Pancreas (tissue), 10 donors: ENCODE measurements at regions not wholly inside any gene's neighbourhood (a gene's known extent, or its start where the extent isn't known, plus 50 kb on each side); places are given as distances from the start of the nearest gene placed in this dataset.

ENCODE experiments used
- ATAC-seq, 4 donors: fragments of 200-7000 bp; cut with Tn5 transposase; one replicate each; pipeline versions ENCODE4 v1.8.0 to v1.9.1; 2020; ENCODE audit warnings: mild to moderate bottlenecking in 4 of 4, moderate library complexity in 4 of 4
- DNase-seq, 6 donors: peaks; one replicate each; pipeline ENCODE4 v3.0.0-alpha.2; 2020
- FAIRE-seq: peaks from 2 replicates; lab custom pipeline; 2012; peaks lifted over from hg19 to GRCh38; lab: Jason Lieb, UNC
- H3K27ac ChIP-seq, 4 donors: fragments of 200-600 bp; sonication (generic); 1 replicate in 3 of 4; 2 replicates in 1 of 4; pipeline versions ENCODE4 v1.5.0 to v1.8.0; 2020
- H3K27me3 ChIP-seq, 4 donors: fragments of 200-600 bp; one replicate each; pipeline ENCODE4 v1.8.0; 2021
- H3K36me3 ChIP-seq, 3 donors: fragments of 200-600 bp; sonication (generic) in 1 of 3; one replicate each; pipeline versions ENCODE4 v1.5.0 to v1.8.0; 2020 to 2021
- H3K4me1 ChIP-seq, 3 donors: fragments of 200-600 bp; one replicate each; pipeline ENCODE4 v1.8.0; 2021
- H3K4me3 ChIP-seq, 4 donors: fragments of 200-600 bp; sonication (generic) in 2 of 4; one replicate each; pipeline versions ENCODE4 v1.5.0 to v1.8.0; 2020 to 2021
- H3K9me3 ChIP-seq, 4 donors: fragments of 200-600 bp; one replicate each; pipeline ENCODE4 v1.8.0; 2021
- CTCF ChIP-seq, 4 donors: fragments of 200-600 bp; sonication (generic) in 3 of 4; IDR thresholded peaks; one replicate each; pipeline versions ENCODE4 v1.5.0 to v1.8.0; 2021; ENCODE audit warnings: antibody characterized with exemption in 4 of 4
- WGBS, 2 donors: extraction: QIAGEN DNeasy Blood & Tissue Kit; methylation state at CpG; one replicate each; pipeline ENCODE4 v1.1.7; 2013; 5-methylcytosine and 5-hydroxymethylcytosine counted together
- intact Hi-C, 3 donors: fragments of 100-400 bp; cut with DNase I; formaldehyde crosslinking; loops; one replicate each; pipeline versions ENCODE4 v1.11.1 to v1.14.2; 2022
- donor health status: healthy with polysubstance abuse.
- donor health status: DM: no; HTN: no; CAD: no; lungs with moderate emphysema.
- donor health status: DM: no; HTN: no; CAD: no.
- donor health status: control.
- donor health status: control.
- donor health status: Bipolar disorder and iron deficiency.
- donor health status: DM: yes; HTN: yes; CAD: no.
- donor health status: DM: no; HTN: no; CAD: no.
- donor health status: DM: no; HTN: no; CAD: no.
- donor health status: DM: yes; HTN: yes; CAD: no.

GRCh38 chr11:116310226-116310625 lies 462.6 kb downstream of the BUD13 start:
- no peak for TF ChIP-seq CTCF (IDR thresholded peaks at IDR 0.05)
- intact Hi-C loops, result no loop called here

GRCh38 chr11:116309446-116309845 lies 463.3 kb downstream of the BUD13 start:
- TF ChIP-seq CTCF (IDR thresholded peaks at IDR 0.05), result no peak
- no peaks in the 10 kb centered on the region for H3K36me3 ChIP-seq
- FAIRE-seq (no peak), DNase-seq (no peak), ATAC-seq (no peak)
- WGBS, 2 donors, result 89 to 100% methylated on average over 1 of the region's 1 CpG
- intact Hi-C loops, result no loop called here
- no peaks in the 10 kb centered on the region for H3K27me3 ChIP-seq
- H3K4me1 ChIP-seq, result peaks cover 0 to 10% (median 0%) of the 10 kb centered on the region in 3 donors
- no peaks in the 10 kb centered on the region for H3K9me3 ChIP-seq
- no peak overlapping the region for H3K4me3 ChIP-seq
- no peak overlapping the region for H3K27ac ChIP-seq

More at GRCh38 chr11:116310226-116310625, 462.6 kb downstream of the BUD13 start:
- ATAC-seq, result no peak
- H3K27ac ChIP-seq, result no peak overlapping the region
- WGBS, 2 donors, result 76 to 82% methylated on average over 8 of the region's 8 CpGs
- no peaks in the 10 kb centered on the region for H3K27me3 ChIP-seq
- DNase-seq, result no peak
- H3K36me3 ChIP-seq, result no peaks in the 10 kb centered on the region
- H3K9me3 ChIP-seq, result no peaks in the 10 kb centered on the region
- no peak for FAIRE-seq
- H3K4me3 ChIP-seq, result no peak overlapping the region
- peaks cover 0 to 10% (median 0%) of the 10 kb centered on the region in 3 donors for H3K4me1 ChIP-seq

GRCh38 chr11:116302756-116303155 lies 470.0 kb downstream of the BUD13 start:
- Histone ChIP-seq H3K36me3 (no peaks in the 10 kb centered on the region), H3K9me3 (no peaks in the 10 kb centered on the region), H3K4me1 (no peaks in the 10 kb centered on the region), H3K27ac (no peak overlapping the region), H3K27me3 (no peaks in the 10 kb centered on the region), H3K4me3 (no peak overlapping the region)
- intact Hi-C loops, result no loop called here
- no peak for TF ChIP-seq CTCF (IDR thresholded peaks at IDR 0.05)
- WGBS, 2 donors, result 91 to 93% methylated on average over 1 of the region's 1 CpG
- DNase-seq (no peak), ATAC-seq (no peak), FAIRE-seq (no peak)

GRCh38 chr11:116301141-116301540 lies 471.6 kb downstream of the BUD13 start:
- intact Hi-C loops, result no loop called here
- H3K4me1 ChIP-seq, result no peaks in the 10 kb centered on the region
- H3K9me3 ChIP-seq, result no peaks in the 10 kb centered on the region
- WGBS, 2 donors, result 86 to 97% methylated on average over 1 of the region's 1 CpG
- no peaks in the 10 kb centered on the region for H3K27me3 ChIP-seq
- ATAC-seq (no peak), FAIRE-seq (no peak), DNase-seq (no peak)
- no peak overlapping the region for H3K27ac ChIP-seq
- no peak overlapping the region for H3K4me3 ChIP-seq
- no peaks in the 10 kb centered on the region for H3K36me3 ChIP-seq
- TF ChIP-seq CTCF (IDR thresholded peaks at IDR 0.05), result no peak

GRCh38 chr11:116300232-116300631 lies 472.6 kb downstream of the BUD13 start:
- no peaks in the 10 kb centered on the region for H3K4me1 ChIP-seq
- intact Hi-C loops, result no loop called here
- H3K4me3 ChIP-seq, result no peak overlapping the region
- FAIRE-seq, result no peak
- H3K27me3 ChIP-seq, result no peaks in the 10 kb centered on the region
- H3K9me3 ChIP-seq, result no peaks in the 10 kb centered on the region
- no peaks in the 10 kb centered on the region for H3K36me3 ChIP-seq
- no peak for TF ChIP-seq CTCF (IDR thresholded peaks at IDR 0.05)
- 59 to 72% methylated on average over 1 of the region's 1 CpG for WGBS, 2 donors
- ATAC-seq, result no peak
- DNase-seq, result no peak
- no peak overlapping the region for H3K27ac ChIP-seq
